Epithelial cell of prostate (primary cell): ENCODE measurements at regions not wholly inside any gene's neighbourhood (a gene's known extent, or its start where the extent isn't known, plus 50 kb on each side); places are given as distances from the start of the nearest gene placed in this dataset.

Source experiments
- DNase-seq: peaks from one replicate; pipeline ENCODE4 v3.0.0-alpha.2; 2011; ENCODE audit warnings: low read depth, low spot score
- H3K27ac ChIP-seq: fragments of 450-650 bp; 2 replicates; pipeline ENCODE4 v1.5.1; 2017; ENCODE audit warnings: mild to moderate bottlenecking

DNA sequence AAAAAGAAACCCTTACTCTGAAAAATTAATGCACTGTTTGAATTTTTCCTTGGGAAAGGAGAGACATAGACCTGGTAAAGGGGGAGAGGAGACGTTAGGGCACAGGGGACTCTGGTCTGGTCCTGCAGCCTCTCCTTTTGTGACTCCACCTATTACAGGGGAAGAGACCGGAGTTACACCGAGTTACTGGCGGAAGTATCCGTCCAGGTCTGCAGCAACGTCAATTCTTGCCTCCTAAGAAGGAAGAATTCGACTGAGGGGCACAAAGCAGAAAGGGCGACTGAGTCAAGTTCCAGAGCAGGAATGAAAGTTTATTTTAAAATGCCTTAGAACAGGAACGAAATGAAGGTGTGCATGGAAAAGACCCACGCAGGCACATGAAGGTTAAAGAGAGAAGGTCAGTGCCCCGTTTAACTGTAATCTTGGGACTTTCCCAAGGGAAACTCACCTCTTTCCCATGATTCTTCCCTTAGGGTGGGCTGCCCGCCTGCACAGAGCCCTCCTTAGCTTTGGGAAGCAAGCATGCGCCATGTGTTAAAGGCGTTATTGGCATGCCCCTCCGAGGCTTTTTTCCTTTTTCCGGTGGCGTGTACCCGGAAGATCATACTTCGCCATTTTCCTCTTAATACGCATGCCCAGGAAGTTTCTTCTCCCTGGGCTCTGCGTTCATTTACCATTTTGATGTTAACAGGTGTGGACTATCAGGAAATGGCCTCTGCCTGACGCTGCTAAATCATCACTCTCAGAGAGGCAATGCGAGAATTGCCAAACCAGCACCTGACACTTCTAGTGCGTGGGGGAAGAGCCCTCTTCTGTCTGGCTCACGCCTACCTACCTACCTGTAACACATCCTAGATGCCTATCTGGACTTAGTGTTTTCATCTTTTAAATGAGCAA, 409.6 kb upstream of the PAPPA start:
- no peak for DNase-seq
- H3K27ac ChIP-seq: no peak overlapping the region

DNA sequence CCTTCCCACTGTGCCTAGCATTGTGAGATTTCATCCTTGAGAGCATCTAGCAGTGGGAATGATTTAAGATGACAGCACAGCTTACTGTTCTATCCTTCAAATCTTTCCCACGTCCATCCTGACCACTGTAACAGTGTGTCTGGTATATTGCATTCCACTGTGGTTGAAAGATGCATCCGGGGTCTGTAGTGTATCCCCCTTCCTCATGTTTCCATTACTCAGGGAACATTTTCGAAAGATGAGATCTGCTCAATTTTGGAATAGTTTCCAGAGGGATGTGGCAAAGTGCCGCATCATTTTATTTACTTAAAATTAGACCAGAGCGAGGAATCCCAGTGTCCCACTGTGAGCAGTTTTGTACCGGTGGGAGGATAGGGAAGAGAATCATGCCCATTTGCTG, 407.1 kb upstream of the PAPPA start:
- no peak overlapping the region for H3K27ac ChIP-seq
- DNase-seq: no peak

DNA sequence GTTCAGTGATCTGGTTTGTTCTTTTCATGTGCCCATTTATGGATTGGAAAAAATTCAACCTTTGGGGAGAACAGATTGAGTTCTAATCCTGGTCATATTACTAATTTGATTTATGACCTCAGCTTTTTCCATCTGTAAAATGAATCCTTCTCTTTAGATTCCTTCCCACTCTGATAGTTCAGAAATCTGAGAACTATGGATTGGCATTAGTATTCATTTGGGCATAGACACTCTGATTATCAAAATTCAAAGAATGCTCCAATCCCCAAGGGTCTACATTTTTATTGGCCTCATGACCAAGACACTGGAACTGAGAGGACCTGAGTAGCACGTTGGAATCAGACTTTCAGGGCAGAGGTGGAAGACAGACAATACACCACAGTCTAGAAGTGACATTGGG, 405.9 kb upstream of the PAPPA start:
- DNase-seq: no peak
- H3K27ac ChIP-seq: no peak overlapping the region

DNA sequence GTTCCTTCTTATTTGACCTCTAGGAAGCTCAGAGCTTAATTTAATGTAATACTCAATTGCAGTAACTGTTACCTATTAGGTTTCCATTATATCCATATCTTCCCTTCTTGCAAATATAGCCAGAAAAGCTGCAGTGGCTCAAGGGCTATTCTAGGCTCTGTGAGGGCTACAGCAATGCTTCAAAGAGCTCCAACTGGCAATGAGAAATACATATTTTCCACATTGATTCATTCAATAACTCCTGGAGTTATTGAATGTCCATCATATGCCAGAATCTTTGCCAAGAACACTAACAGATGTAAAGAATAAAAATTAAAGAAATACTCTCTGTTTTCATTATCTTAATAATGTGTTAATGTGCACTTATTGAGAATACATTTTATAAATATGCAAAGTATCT, 396.9 kb upstream of the PAPPA start:
- H3K27ac ChIP-seq: no peak overlapping the region
- DNase-seq: no peak

DNA sequence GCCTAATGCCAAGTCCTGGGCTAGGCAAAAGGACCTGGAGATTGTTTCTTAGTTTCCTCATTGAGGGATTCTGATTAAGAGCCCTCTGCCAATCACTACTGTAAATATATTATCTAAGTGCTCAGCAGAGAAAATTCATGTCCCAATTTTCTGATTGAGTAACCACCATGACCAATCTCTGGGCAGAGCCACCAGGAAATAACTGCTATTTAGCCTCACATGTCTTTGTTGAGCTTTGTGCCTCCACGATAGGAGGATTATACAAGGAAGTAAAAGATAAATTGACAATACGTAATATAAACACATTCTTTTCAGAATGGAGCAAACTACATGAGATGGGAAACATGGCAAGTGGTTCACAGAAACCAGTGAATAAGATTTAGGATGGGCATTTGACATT, 396.1 kb upstream of the PAPPA start:
- no peak overlapping the region for H3K27ac ChIP-seq
- peak; percentile 27 for DNase-seq

DNA sequence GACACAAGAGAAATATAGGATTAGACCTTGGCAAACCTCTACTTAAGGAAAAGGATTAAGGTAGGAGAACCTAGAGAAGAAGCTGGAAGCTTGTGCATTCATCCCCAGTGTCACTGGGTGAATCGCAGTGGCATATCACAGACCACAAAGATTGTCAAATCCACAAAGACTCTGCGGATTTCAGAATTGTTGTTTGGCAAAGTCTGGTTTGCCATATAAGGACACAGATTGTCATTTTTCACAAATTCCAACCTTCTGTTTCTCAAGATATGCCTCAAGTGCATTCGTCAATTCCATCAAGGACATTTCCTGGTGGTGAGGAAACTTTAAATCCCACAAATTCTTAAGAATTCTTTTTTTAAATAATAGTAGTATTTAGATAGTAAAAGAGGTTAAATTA, 395.1 kb upstream of the PAPPA start:
- H3K27ac ChIP-seq: no peak overlapping the region
- no peak for DNase-seq

DNA sequence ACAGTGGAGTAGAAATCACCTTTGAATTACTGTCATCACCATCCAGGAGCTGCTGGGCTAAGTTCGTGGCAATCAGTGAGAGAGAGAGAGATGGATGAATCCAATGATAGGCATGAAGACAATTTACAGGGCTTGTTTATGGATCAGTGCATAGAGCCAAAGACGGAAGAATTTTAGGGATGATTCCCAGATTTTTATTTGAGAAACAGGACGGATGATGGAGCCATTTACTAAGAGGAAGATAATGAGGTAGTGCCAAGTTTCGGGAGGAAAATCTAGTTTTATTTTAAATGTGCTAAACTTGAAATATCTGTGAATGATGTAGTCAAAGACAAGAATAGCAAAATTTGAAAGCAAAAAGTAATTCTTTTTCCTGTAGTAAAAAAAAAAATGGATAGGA, 394.2 kb upstream of the PAPPA start:
- no peak for DNase-seq
- H3K27ac ChIP-seq: no peak overlapping the region

DNA sequence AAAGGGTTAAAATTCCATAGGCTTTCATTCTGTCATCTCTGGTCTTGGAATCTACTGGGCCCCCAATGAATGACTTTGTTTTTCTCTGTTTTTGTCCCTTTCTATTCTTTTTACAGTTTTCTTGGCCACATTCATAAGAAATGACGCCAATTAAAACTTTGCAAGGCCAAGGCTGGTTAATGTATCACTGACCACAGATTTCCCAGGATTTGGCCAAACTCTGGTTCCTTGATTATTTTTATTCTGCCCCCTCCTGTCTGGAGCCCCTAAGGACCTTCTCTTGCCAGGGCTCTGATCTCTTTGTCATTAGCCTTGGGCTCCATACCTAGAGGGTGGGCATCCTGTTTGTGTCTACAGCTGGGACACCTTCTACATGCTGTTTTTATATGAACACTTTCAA, 388.9 kb upstream of the PAPPA start:
- H3K27ac ChIP-seq: no peak overlapping the region
- DNase-seq: no peak

DNA sequence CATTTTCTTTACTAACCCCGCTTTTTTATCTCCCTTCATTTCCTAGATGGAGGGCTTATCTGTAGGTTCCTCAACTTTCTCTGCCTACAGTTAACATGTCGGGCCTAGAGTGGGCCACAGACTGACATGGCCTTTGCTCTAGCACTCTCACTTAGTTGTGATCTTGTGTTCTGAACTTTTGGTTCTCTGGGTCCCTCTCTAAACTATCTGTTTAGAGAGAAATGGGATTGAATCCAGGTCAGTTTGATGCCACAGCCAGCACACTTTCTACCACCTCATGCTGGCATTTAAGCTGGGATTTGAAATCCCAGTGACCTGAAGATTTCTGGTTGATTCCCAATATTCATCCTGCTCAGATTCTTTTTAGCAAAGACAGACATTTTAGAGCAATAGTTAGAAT, 388.5 kb upstream of the PAPPA start:
- H3K27ac ChIP-seq: no peak overlapping the region
- no peak for DNase-seq

DNA sequence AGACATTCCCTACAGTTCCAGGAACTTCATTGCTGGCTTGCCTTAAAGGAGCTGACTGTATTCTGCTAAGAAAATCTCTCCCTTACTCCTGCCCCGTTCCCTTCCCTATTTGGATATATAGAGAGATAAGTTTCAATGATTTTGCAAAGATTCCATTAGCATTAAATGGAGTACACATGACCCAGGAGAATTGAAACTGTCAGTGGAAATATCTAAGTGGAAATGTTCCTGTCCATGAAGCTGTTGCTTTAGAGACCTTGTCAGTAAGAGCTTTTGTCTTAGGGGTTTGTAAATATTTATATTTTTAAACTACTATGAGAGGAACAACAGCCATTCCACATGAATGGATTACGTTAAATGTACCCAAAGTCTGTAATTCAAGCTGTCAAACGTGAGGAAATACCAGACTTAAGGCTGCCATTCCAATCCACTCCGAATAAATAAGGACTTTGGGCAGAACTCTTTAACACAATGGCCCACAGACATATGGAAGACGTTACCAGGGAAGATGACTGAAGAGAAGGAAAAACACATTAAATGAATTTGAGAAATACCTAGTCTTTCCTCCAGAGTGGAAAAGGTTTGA, 387.1 kb upstream of the PAPPA start:
- H3K27ac ChIP-seq: no peak overlapping the region
- no peak for DNase-seq

DNA sequence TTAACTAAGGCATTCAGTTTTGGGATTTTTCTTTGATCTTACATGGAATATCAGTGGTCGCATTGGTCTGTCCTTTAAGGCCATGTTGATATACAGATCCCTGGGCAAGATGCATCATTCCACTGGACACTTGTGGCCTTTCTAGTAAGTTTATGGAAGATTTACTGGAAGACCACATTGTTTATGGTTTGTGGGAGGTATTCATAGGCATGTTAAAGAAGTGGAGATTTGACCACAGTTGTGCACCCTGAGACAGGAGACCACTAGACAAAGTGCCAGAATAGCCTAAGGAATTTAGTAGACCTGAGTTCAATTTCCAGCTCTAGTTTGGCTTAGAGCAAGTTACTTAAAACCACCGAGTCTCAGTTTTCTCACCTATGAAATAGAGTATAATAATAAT, 383.1 kb upstream of the PAPPA start:
- no peak overlapping the region for H3K27ac ChIP-seq
- no peak for DNase-seq

DNA sequence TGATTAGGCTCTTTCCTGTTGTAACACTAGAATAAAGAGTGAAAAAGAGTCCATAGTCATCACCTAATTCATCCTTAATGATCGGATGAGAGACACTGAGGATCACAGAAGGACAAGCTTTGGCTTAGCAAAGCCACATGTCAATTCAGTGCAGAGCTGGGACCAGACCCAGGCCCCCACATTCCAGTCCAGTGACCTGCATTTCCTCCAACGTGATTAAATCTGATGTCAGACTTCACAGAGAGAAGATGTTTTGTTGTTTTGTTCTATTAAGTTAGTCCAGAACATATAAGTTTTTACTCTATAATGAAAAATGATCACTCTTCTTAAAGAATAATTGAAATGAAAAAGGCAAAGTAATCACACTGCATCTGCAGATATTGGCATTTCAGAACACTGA, 377.9 kb upstream of the PAPPA start:
- H3K27ac ChIP-seq: no peak overlapping the region
- DNase-seq: no peak

DNA sequence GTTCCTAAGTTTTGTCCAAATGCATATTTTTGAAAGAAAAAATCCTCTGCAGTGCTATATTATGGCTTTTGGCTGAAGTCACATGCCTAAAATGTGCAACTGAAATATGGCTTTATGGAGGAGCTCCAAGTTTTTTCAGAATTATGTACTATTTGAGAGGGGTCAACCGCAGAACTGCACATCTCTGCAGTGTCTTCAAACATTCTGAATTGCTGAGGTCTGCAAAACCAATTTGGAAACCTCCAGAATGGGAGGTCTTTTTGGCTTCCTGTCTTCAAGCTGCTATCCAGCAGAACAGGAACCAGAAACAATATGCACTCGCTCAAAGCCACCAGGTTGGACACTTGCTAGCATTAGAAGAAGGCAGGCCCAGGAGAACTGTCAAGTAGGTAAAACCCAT, 376.0 kb upstream of the PAPPA start:
- no peak for DNase-seq
- no peak overlapping the region for H3K27ac ChIP-seq

DNA sequence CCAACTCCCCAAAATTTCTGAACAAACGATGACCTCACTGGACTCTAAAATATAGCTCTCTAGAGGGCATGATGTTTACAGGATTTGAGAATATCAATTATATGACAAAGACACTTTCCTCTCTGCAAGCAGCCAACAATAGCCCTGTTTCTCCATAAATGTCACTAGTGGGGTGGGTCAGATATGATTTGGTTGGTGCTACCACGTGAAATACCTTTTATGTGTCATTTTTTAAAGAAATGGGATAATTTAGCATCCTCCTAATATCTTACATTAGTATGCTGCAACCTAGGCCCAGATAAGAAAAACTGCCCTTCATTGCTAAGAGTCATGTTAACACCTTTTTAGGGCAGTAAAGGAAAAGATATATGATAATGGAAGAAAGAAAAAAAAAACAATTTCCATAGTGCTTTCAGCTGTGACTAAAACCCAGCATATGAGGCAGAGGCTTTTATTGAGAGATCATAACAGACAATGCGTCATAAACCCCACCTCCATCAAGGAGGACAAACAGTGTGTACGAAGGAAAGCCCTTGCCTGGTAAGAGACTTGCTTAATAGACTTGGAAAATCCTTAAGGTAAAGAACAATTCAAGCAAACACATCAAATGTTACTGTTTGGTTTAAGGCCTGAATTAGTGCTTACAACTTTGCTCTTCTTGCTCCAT, 372.4 kb upstream of the PAPPA start:
- peak; percentile 10 for DNase-seq

DNA sequence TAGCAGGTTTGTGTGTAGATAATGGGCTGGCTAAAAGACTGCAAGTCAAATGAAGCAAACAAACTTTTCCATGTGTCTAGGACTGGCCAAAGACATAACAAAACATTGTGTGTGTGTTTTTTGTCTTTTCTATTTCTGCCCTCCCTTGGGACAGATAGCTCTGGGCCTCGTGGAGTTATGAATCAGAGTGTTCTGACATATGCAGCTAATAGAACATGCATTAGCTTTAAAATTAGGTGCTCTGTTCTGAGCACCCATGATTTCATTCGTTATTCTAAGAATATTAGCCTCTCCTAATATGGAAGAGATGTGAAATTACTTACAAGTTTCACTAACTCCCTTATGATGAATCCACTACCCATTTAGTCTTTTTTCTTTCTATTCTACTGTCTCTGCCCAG, 367.3 kb upstream of the PAPPA start:
- H3K27ac ChIP-seq: no peak overlapping the region
- DNase-seq: no peak

More for the DNA sequence above, 372.4 kb upstream of the PAPPA start:
- H3K27ac ChIP-seq: no peak overlapping the region

DNA sequence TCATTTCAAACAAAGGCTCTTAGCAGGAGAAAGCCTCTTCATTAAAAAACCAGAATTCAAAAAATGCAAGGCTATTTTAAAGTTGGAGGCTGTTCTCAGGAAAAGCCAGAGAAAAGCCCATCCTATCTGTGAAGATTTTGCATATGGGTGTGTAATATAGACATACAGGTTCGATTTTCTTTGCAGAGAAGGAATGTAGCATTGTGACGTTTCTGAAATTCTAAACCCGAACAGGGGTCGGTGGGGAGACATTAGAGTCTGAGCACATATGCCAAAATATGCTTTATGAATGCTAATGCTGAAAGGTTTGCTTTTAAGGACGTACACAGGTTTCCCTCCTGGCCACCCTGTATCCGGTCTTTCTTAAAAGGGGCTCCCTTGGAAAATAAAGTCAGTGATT, 363.1 kb upstream of the PAPPA start:
- no peak for DNase-seq
- no peak overlapping the region for H3K27ac ChIP-seq

DNA sequence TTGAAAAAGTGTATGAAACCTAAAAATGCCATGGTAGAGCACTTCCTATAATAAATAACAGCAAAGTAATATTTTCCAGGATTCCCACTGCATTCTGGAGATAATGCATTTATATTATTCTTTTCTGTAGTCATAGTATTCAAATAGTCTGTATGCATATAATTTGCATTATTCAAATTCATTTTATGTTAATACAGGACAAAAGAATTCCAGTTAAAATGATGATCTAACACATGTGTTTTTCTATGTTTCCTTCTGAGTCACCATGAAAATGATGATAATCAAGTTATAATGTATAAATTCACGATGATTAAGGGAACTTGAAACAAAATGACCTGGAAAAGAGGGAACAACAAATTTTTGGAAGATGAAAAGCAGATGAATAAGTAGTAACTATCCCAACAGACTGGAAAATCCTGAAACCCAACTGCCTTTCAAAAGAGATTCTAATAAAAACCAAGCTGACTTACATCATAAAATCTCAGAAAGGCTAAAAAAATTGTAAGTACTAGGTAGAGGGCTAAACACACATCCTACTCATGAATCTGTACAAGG, 358.6 kb upstream of the PAPPA start:
- DNase-seq: no peak
- no peak overlapping the region for H3K27ac ChIP-seq

DNA sequence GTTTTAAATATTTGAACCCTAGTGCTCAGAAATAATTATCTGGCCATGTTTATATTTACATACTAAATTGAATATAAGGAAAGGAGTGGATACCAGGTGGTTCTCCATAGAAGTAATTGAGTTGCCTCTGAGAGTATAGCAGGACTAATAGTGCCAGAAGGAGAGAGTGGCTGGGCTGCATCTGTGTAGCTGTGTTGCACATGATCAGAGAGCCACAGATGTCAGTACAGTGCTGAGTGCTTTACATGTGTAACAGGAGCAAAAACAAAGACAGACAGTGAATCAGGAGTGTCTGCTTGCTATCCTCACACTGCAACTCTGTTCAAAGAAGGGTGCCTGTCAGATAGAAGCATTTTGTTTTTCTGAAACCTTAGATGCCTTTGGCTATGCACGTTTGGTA, 353.9 kb upstream of the PAPPA start:
- no peak for DNase-seq
- H3K27ac ChIP-seq: no peak overlapping the region

DNA sequence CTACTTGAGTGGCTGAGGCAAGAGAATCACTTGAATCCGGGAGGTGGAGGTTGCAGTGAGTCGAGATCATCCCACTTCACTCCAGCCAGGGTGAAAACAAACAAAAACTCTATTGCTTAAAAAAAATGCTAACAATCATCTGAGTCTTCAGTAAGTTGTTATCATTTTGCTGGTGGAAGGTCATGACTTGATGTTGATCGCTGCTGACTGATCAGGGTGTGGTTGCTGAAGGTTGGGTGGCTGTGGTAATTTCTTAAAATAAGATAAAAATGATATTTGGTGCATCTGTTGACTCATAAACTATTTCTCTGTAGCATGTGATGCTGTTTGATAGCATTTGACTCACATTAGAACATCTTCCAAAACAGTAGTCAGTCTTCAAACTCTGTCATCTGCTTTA, 349.4 kb upstream of the PAPPA start:
- DNase-seq: no peak
- H3K27ac ChIP-seq: no peak overlapping the region

DNA sequence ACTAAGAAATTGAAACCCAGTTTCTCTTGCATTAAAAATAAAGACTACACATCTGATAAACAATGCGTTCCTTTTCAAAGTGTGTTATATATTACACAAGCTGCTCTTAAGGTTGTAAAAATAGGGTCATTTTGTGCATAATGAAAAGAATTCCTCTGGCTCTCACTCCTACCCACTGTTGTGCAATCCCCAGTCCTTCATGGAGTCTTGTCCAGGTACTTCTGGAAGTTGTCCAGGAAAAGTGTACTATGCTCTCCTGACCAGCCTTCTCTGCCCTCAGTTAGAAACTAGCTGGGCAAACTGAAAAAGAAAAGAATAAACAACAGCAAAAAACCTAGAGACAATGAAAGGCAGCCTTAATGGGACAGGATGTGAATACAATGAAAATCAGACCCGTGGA, 345.5 kb upstream of the PAPPA start:
- DNase-seq: no peak
- no peak overlapping the region for H3K27ac ChIP-seq

DNA sequence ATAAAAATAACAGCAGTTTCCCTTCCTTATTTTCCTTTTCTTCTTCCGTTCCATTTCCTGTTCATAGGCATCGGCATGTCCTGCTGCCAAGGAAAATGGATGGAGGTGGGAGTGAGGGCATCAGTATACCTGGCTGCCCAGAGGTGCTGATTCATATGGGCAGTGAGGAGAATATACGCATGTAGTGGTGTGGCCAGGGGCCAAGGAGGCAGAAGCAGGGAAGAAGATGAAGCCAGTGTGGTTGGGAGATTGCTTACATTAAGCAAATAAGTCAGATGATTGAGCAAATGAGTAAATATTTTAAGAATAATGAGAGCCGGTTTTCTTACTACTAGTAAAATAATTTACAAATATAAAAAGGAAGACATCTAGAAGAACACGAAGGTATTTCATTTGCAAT, 344.9 kb upstream of the PAPPA start:
- peak; percentile 6 for DNase-seq

More for the DNA sequence above, 344.9 kb upstream of the PAPPA start:
- no peak overlapping the region for H3K27ac ChIP-seq
